Suprapubic skin (tissue), 3 donors: ENCODE measurements at regions not wholly inside any gene's neighbourhood (a gene's known extent, or its start where the extent isn't known, plus 50 kb on each side); places are given as distances from the start of the nearest gene placed in this dataset.

Experiments used
- POLR2AphosphoS5 ChIP-seq, 3 donors: sonication (generic); formaldehyde crosslinking; IDR thresholded peaks; one replicate each; pipeline ENCODE4 v1.6.1; 2017; ENCODE audit warnings: antibody characterized with exemption in 3 of 3
- TF ChIP-seq, protein P1 (sequence below), 2 donors: fragments of 200-600 bp in 1 of 2; fragments of 450-650 bp in 1 of 2; sonication (generic) in 1 of 2; IDR thresholded peaks; one replicate each; pipeline ENCODE4 v1.5.1; 2016 to 2019; ENCODE audit warnings: antibody characterized with exemption in 2 of 2, mild to moderate bottlenecking in 1 of 2, moderate library complexity in 1 of 2

DNA sequence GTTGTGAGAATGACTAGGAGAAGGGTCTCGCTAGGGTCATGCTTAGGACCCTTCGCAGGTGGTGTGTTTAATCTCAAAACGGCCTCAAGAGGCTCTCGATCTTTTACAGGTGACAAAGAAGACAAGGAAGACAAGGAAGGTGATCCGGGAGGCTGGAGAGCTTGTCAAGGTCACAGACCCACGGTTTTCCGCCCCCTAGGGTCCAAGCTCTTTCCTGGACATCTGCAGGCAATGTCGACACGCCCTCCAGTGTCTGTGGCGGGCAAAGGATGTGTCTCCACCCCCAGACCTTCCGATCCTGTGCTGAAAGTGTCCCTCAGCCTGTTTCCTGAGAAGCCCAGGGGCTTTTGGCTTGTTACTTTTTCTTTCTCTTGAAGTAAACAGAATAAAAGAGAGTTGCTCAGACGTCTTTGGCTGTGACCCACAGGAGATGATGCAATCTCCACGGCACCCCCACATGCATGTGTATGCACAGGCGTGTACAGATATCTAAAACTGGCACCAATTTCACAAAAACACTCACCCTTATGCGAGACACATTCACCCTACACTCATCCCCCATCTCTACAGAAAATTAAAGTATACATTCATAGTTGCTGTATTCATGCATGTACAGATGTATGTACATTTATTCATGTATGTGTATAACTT lies 108.8 kb downstream of the KLF13 start:
- TF ChIP-seq, protein P1, sequence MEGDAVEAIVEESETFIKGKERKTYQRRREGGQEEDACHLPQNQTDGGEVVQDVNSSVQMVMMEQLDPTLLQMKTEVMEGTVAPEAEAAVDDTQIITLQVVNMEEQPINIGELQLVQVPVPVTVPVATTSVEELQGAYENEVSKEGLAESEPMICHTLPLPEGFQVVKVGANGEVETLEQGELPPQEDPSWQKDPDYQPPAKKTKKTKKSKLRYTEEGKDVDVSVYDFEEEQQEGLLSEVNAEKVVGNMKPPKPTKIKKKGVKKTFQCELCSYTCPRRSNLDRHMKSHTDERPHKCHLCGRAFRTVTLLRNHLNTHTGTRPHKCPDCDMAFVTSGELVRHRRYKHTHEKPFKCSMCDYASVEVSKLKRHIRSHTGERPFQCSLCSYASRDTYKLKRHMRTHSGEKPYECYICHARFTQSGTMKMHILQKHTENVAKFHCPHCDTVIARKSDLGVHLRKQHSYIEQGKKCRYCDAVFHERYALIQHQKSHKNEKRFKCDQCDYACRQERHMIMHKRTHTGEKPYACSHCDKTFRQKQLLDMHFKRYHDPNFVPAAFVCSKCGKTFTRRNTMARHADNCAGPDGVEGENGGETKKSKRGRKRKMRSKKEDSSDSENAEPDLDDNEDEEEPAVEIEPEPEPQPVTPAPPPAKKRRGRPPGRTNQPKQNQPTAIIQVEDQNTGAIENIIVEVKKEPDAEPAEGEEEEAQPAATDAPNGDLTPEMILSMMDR (IDR thresholded peaks at IDR 0.05) = peak; percentile 16 to 56
- TF ChIP-seq POLR2AphosphoS5 (IDR thresholded peaks at IDR 0.05) = peak in 1 of 3 donors; percentile 37
